HepG2 (cell line): ENCODE measurements at regions not wholly inside any gene's neighbourhood (a gene's known extent, or its start where the extent isn't known, plus 50 kb on each side); places are given as distances from the start of the nearest gene placed in this dataset.

Experiments
- FOXA3 ChIP-seq: IDR thresholded peaks from 2 replicates; pipeline ENCODE4 v1.6.1; 2016; ENCODE audit warnings: missing genetic modification reagents, missing compliant biosample characterization
- NFE2L1 ChIP-seq: sonication (generic); formaldehyde crosslinking; IDR thresholded peaks from 2 replicates; pipeline ENCODE4 v1.4.0; 2020; ENCODE audit warnings: missing genetic modification reagents, mild to moderate bottlenecking, borderline replicate concordance
- SKI ChIP-seq: fragments of 450-650 bp; IDR thresholded peaks from one replicate; pipeline ENCODE4 v1.6.1; 2018; ENCODE audit warnings: mild to moderate bottlenecking; ENCODE audit not compliant: partially characterized antibody
- SMYD3 ChIP-seq: sonication (generic); formaldehyde crosslinking; IDR thresholded peaks from 2 replicates; pipeline ENCODE4 v1.8.1; 2023; ENCODE audit warnings: mild to moderate bottlenecking, missing genetic modification reagents
- SUZ12 ChIP-seq: fragments of 150-350 bp; IDR thresholded peaks from 2 replicates; pipeline ENCODE4 v1.6.1; 2014; ENCODE audit warnings: low read depth, low read length
- ZSCAN30 ChIP-seq: sonication (generic); formaldehyde crosslinking; IDR thresholded peaks from 2 replicates; pipeline ENCODE4 v1.5.0; 2020; ENCODE audit warnings: mild to moderate bottlenecking, missing genetic modification reagents
- TF ChIP-seq, protein P1 (sequence below): sonication (generic); formaldehyde crosslinking; IDR thresholded peaks from 2 replicates; pipeline ENCODE4 v1.5.0; 2020; ENCODE audit warnings: mild to moderate bottlenecking, missing genetic modification reagents, moderate library complexity

DNA sequence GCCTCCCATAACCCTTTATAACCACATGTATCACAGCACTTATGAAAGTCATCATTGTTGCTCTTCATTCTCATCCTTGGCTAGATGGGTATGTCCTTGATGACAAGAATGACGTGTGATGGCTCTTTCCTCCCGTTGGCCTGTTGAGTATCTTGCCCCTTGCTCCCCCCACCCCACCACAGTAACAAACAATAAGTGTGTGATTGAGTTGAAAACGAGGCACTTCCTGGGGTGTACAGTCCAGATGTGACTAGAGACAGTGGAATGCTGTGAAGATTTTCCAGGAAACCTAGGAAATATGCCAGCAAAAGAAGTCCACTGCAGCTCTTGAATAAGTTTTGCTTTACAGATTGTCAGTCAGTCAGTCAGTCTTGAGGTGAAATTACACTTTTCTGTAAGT lies 262.5 kb downstream of the ELAVL2 start:
- TF ChIP-seq, protein P1, sequence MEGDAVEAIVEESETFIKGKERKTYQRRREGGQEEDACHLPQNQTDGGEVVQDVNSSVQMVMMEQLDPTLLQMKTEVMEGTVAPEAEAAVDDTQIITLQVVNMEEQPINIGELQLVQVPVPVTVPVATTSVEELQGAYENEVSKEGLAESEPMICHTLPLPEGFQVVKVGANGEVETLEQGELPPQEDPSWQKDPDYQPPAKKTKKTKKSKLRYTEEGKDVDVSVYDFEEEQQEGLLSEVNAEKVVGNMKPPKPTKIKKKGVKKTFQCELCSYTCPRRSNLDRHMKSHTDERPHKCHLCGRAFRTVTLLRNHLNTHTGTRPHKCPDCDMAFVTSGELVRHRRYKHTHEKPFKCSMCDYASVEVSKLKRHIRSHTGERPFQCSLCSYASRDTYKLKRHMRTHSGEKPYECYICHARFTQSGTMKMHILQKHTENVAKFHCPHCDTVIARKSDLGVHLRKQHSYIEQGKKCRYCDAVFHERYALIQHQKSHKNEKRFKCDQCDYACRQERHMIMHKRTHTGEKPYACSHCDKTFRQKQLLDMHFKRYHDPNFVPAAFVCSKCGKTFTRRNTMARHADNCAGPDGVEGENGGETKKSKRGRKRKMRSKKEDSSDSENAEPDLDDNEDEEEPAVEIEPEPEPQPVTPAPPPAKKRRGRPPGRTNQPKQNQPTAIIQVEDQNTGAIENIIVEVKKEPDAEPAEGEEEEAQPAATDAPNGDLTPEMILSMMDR (CRISPR knock-in tag): no peak
- TF ChIP-seq NFE2L1 (CRISPR knock-in tag): no peak
- TF ChIP-seq FOXA3 (CRISPR knock-in tag): no peak
- TF ChIP-seq SUZ12: no peak
- no peak for TF ChIP-seq ZSCAN30
- no peak for TF ChIP-seq SKI
- no peak for TF ChIP-seq SMYD3 (CRISPR knock-in tag)
